Panc1 (cell line): ENCODE measurements at regions not wholly inside any gene's neighbourhood (a gene's known extent, or its start where the extent isn't known, plus 50 kb on each side); places are given as distances from the start of the nearest gene placed in this dataset.

Experiments
- ATAC-seq: fragments of 200-7000 bp; cut with Tn5 transposase; 2 replicates; pipeline ENCODE4 v1.9.1; 2020; ENCODE audit warnings: mild to moderate bottlenecking, moderate library complexity
- BruUV-seq: library from RNA; stranded (reverse); fragments of 400-500 nt; replicated peaks from 2 replicates; lab custom pipeline; 2021; lab: Mats Ljungman, UMichigan
- CTCF ChIA-PET: fragments of 300-600 bp; sonication (Branson Sonifier 250); formaldehyde crosslinking; loops from one replicate; lab custom pipeline; 2022; ENCODE audit warnings: antibody characterized with exemption; lab: Charles Lee
- POLR2A ChIA-PET: fragments of 300-600 bp; sonication (Branson Sonifier 250); formaldehyde crosslinking; loops from one replicate; lab custom pipeline; 2022; ENCODE audit warnings: antibody characterized with exemption; lab: Charles Lee
- DNase-seq: peaks from one replicate; pipeline ENCODE4 v3.0.0-alpha.2; 2010; ENCODE audit warnings: low read depth, low spot score
- H3K27ac ChIP-seq: 2 replicates; pipeline ENCODE4 v1.5.1; 2011; ENCODE audit warnings: mild to moderate bottlenecking, low read length, inconsistent platforms
- H3K27me3 ChIP-seq: fragments of 200-500 bp; sonication (Bioruptor generic); 2 replicates; pipeline ENCODE4 v1.6.0; 2014; ENCODE audit warnings: low read length, inconsistent platforms; ENCODE audit not compliant: control insufficient read depth, insufficient read depth
- H3K36me3 ChIP-seq: fragments of 200-500 bp; sonication (Bioruptor generic); 2 replicates; pipeline ENCODE4 v1.5.1; 2014; ENCODE audit warnings: inconsistent platforms, mild to moderate bottlenecking, low read length, moderate library complexity; ENCODE audit not compliant: control insufficient read depth, insufficient read depth
- H3K4me1 ChIP-seq: 2 replicates; pipeline ENCODE4 v1.5.1; 2011; ENCODE audit warnings: inconsistent platforms, mild to moderate bottlenecking, low read length, moderate library complexity; ENCODE audit not compliant: control insufficient read depth, insufficient read depth
- H3K4me3 ChIP-seq, 2 experiments: 2 replicates each; pipeline ENCODE4 v1.5.1; 2011 to 2012; ENCODE audit warnings: low read depth in 2 of 2, low read length in 2 of 2, mild to moderate bottlenecking in 2 of 2, inconsistent platforms in 1 of 2, moderate library complexity in 1 of 2
- H3K9me3 ChIP-seq: fragments of 200-500 bp; sonication (Bioruptor generic); 2 replicates; pipeline ENCODE4 v1.5.1; 2014; ENCODE audit warnings: low read depth, mild to moderate bottlenecking, inconsistent platforms, low read length, moderate library complexity; ENCODE audit not compliant: control insufficient read depth, insufficient read depth
- CTCF ChIP-seq: fragments of 450-650 bp; IDR thresholded peaks from 2 replicates; pipeline ENCODE4 v1.5.1; 2017; ENCODE audit warnings: mild to moderate bottlenecking
- POLR2AphosphoS5 ChIP-seq: IDR thresholded peaks from 2 replicates; pipeline ENCODE4 v1.6.1; 2012; ENCODE audit warnings: mild to moderate bottlenecking, low read depth, low read length, moderate library complexity
- REST ChIP-seq, 2 experiments: IDR thresholded peaks; 2 replicates each; pipeline ENCODE4 v1.6.1; 2011 to 2012; ENCODE audit warnings: low read depth in 2 of 2, control low read depth in 1 of 2, low read length in 1 of 2, mild to moderate bottlenecking in 1 of 2, moderate library complexity in 1 of 2; ENCODE audit not compliant: insufficient read depth in 1 of 2
- SIN3A ChIP-seq: IDR thresholded peaks from 2 replicates; pipeline ENCODE4 v1.6.1; 2012; ENCODE audit warnings: low read depth, mild to moderate bottlenecking, low read length, moderate library complexity, borderline replicate concordance; ENCODE audit not compliant: insufficient read depth
- TCF7L2 ChIP-seq: IDR thresholded peaks from 2 replicates; pipeline ENCODE4 v1.6.1; 2011; ENCODE audit warnings: mild to moderate bottlenecking, low read depth, low read length, inconsistent platforms
- in situ Hi-C: cut with HindIII; loops from 2 replicates; pipeline ENCODE4 v1.10.0; 2016; ENCODE audit warnings: low sequenced_read_pairs, low pct_unique_long_range_greater_than_20kb
- intact Hi-C: fragments of 100-400 bp; cut with micrococcal nuclease; formaldehyde crosslinking; loops from one replicate; pipeline ENCODE4 v1.10.0; 2022; ENCODE audit not compliant: unreplicated experiment

- TF ChIP-seq TCF7L2 (no peak), CTCF (no peak), SIN3A (no peak), REST (IDR thresholded peaks at IDR 0.05; ENCODE audit: insufficient read depth in 1 of 2, low read depth in 2 of 2, low read length in 1 of 2) (no peak), POLR2AphosphoS5 (no peak)
- DNase-seq (no peak), ATAC-seq (no peak)
- in situ Hi-C loops (no loop called here), intact Hi-C loops (no loop called here)
- Histone ChIP-seq H3K27me3 (peaks cover 21% of the 10 kb centered on the region), H3K27ac (no peak overlapping the region), H3K9me3 (no peaks in the 10 kb centered on the region), H3K36me3 (no peaks in the 10 kb centered on the region), H3K4me3 (no peak overlapping the region), H3K4me1 (no peaks in the 10 kb centered on the region)
- no TSS peak for BruUV-seq
- CTCF ChIA-PET = no interaction called here
- POLR2A ChIA-PET = no interaction called here
These were observed 335.6 kb upstream of the SALL3 start for GRCh38 chr18:78643981-78644380.

GRCh38 chr18:78645216-78645615, 334.4 kb upstream of the SALL3 start:
- no peak for DNase-seq
- no peaks in the 10 kb centered on the region for H3K36me3 ChIP-seq
- TF ChIP-seq REST (IDR thresholded peaks at IDR 0.05; ENCODE audit: insufficient read depth in 1 of 2, low read depth in 2 of 2, low read length in 1 of 2) (no peak), SIN3A (no peak), CTCF (no peak), TCF7L2 (no peak), POLR2AphosphoS5 (no peak)
- ChIA-PET CTCF (no interaction called here), POLR2A (no interaction called here)
- no peak overlapping the region for H3K4me3 ChIP-seq
- H3K4me1 ChIP-seq = no peaks in the 10 kb centered on the region
- no peak for ATAC-seq
- H3K27ac ChIP-seq = no peak overlapping the region
- H3K9me3 ChIP-seq = no peaks in the 10 kb centered on the region
- peaks cover 24% of the 10 kb centered on the region for H3K27me3 ChIP-seq
- intact Hi-C loops = no loop called here
- no TSS peak for BruUV-seq
- in situ Hi-C loops = no loop called here
